HUES48 (cell line): ENCODE measurements at regions not wholly inside any gene's neighbourhood (a gene's known extent, or its start where the extent isn't known, plus 50 kb on each side); places are given as distances from the start of the nearest gene placed in this dataset.
"Not testable (repeated sequence)": the region's sequence is repeated elsewhere in the genome, so short reads cannot be mapped to it uniquely, and the experiment has no call there.

Source experiments
- H3K27ac ChIP-seq: one replicate; pipeline ENCODE4 v1.7.0; 2013; ENCODE audit warnings: low read depth, low read length, inconsistent platforms
- H3K27me3 ChIP-seq: 2 replicates; pipeline ENCODE4 v1.6.1; 2013; ENCODE audit warnings: mild to moderate bottlenecking, low read length; ENCODE audit not compliant: control insufficient read depth, insufficient read depth
- H3K36me3 ChIP-seq: 2 replicates; pipeline ENCODE4 v1.6.1; 2013; ENCODE audit warnings: low read length; ENCODE audit not compliant: control insufficient read depth, insufficient read depth
- H3K4me1 ChIP-seq: 2 replicates; pipeline ENCODE4 v1.6.1; 2013; ENCODE audit warnings: mild to moderate bottlenecking, low read length; ENCODE audit not compliant: control insufficient read depth, insufficient read depth
- H3K4me3 ChIP-seq: 2 replicates; pipeline ENCODE4 v1.5.1; 2013; ENCODE audit warnings: mild to moderate bottlenecking, low read depth, low read length
- H3K9ac ChIP-seq: 2 replicates; pipeline ENCODE4 v1.6.1; 2013; ENCODE audit warnings: mild to moderate bottlenecking, low read depth, low read length, moderate library complexity
- H3K9me3 ChIP-seq: 2 replicates; pipeline ENCODE4 v1.6.1; 2013; ENCODE audit warnings: low read length; ENCODE audit not compliant: control insufficient read depth, insufficient read depth

- Histone ChIP-seq H3K4me3 (no peak overlapping the region), H3K36me3 (no peaks in the 10 kb centered on the region), H3K9me3 (no peaks in the 10 kb centered on the region), H3K4me1 (no peaks in the 10 kb centered on the region), H3K9ac (no peak overlapping the region), H3K27ac (no peak overlapping the region), H3K27me3 (no peaks in the 10 kb centered on the region)
Observed at GRCh38 chr1:238401144-238401543, 510.4 kb upstream of the ZP4 start.

GRCh38 chr1:238399558-238399957, 508.8 kb upstream of the ZP4 start:
- Histone ChIP-seq H3K36me3 (no peaks in the 10 kb centered on the region), H3K9me3 (no peaks in the 10 kb centered on the region), H3K27me3 (no peaks in the 10 kb centered on the region), H3K9ac (no peak overlapping the region), H3K27ac (no peak overlapping the region), H3K4me3 (no peak overlapping the region), H3K4me1 (no peaks in the 10 kb centered on the region)

GRCh38 chr1:238396140-238396539, 505.4 kb upstream of the ZP4 start:
- Histone ChIP-seq H3K4me1 (0 out of 2 replicates have a peak, but pooled peaks cover 4% of the 10 kb centered on the region), H3K9ac (no peak overlapping the region), H3K9me3 (no peaks in the 10 kb centered on the region), H3K36me3 (no peaks in the 10 kb centered on the region), H3K27me3 (no peaks in the 10 kb centered on the region), H3K4me3 (no peak overlapping the region), H3K27ac (no peak overlapping the region)

GRCh38 chr1:238384381-238384780, 493.7 kb upstream of the ZP4 start:
- Histone ChIP-seq H3K27me3 (no peaks in the 10 kb centered on the region), H3K36me3 (no peaks in the 10 kb centered on the region), H3K4me1 (peaks cover 15% of the 10 kb centered on the region), H3K27ac (no peak overlapping the region), H3K9me3 (no peaks in the 10 kb centered on the region), H3K9ac (no peak overlapping the region), H3K4me3 (no peak overlapping the region)

GRCh38 chr1:238380167-238380566, 489.4 kb upstream of the ZP4 start:
- Histone ChIP-seq H3K36me3 (no peaks in the 10 kb centered on the region), H3K27ac (peak overlapping the region; percentile 84), H3K27me3 (no peaks in the 10 kb centered on the region), H3K9me3 (no peaks in the 10 kb centered on the region), H3K9ac (peak overlapping the region; percentile 50; the same call in 1 of the 2 replicates), H3K4me3 (peak overlapping the region; percentile 9; the same call in 1 of the 2 replicates), H3K4me1 (peaks cover 39% of the 10 kb centered on the region)

GRCh38 chr1:238379446-238379845, 488.7 kb upstream of the ZP4 start:
- H3K36me3 ChIP-seq, H3K27me3 ChIP-seq, H3K4me3 ChIP-seq, H3K9me3 ChIP-seq: not testable (repeated sequence)
- peaks cover 39% of the 10 kb centered on the region for H3K4me1 ChIP-seq
- H3K27ac ChIP-seq, result peak overlapping the region; percentile 84
- H3K9ac ChIP-seq, result peak overlapping the region; percentile 22; the same call in 1 of the 2 replicates

- peaks cover 39% of the 10 kb centered on the region for H3K4me1 ChIP-seq
- H3K9me3 ChIP-seq, result no peaks in the 10 kb centered on the region
- H3K27me3 ChIP-seq, result no peaks in the 10 kb centered on the region
- H3K9ac ChIP-seq, result peak overlapping the region; percentile 18; the same call in 1 of the 2 replicates
- H3K27ac ChIP-seq, result peak overlapping the region; percentile 83
- H3K36me3 ChIP-seq, result no peaks in the 10 kb centered on the region
- no peak overlapping the region for H3K4me3 ChIP-seq
Observed at GRCh38 chr1:238377280-238377919, 486.7 kb upstream of the ZP4 start.

GRCh38 chr1:238370599-238370998, 479.9 kb upstream of the ZP4 start:
- Histone ChIP-seq H3K9me3 (no peaks in the 10 kb centered on the region), H3K4me3 (no peak overlapping the region), H3K27ac (no peak overlapping the region), H3K9ac (no peak overlapping the region), H3K36me3 (no peaks in the 10 kb centered on the region), H3K27me3 (no peaks in the 10 kb centered on the region), H3K4me1 (no peaks in the 10 kb centered on the region)

GRCh38 chr1:238364214-238364892, 473.6 kb upstream of the ZP4 start:
- Histone ChIP-seq H3K9ac (no peak overlapping the region), H3K4me1 (no peaks in the 10 kb centered on the region), H3K36me3 (no peaks in the 10 kb centered on the region), H3K27ac (no peak overlapping the region), H3K9me3 (no peaks in the 10 kb centered on the region), H3K4me3 (no peak overlapping the region), H3K27me3 (no peaks in the 10 kb centered on the region)

- H3K27me3 ChIP-seq, result no peaks in the 10 kb centered on the region
- H3K4me3 ChIP-seq, result no peak overlapping the region
- no peak overlapping the region for H3K27ac ChIP-seq
- H3K9me3 ChIP-seq, result no peaks in the 10 kb centered on the region
- no peak overlapping the region for H3K9ac ChIP-seq
- no peaks in the 10 kb centered on the region for H3K36me3 ChIP-seq
- no peaks in the 10 kb centered on the region for H3K4me1 ChIP-seq
Observed at GRCh38 chr1:238360474-238360873, 469.8 kb upstream of the ZP4 start.

- H3K9me3 ChIP-seq, result 0 out of 2 replicates have a peak, but pooled peaks cover 5% of the 10 kb centered on the region
- H3K27ac ChIP-seq, result no peak overlapping the region
- no peaks in the 10 kb centered on the region for H3K4me1 ChIP-seq
- H3K27me3 ChIP-seq, result no peaks in the 10 kb centered on the region
- H3K9ac ChIP-seq, result no peak overlapping the region
- no peaks in the 10 kb centered on the region for H3K36me3 ChIP-seq
- no peak overlapping the region for H3K4me3 ChIP-seq
Observed at GRCh38 chr1:238350471-238350870, 459.7 kb upstream of the ZP4 start.
